Ascending aorta (tissue), 2 donors: ENCODE measurements at regions not wholly inside any gene's neighbourhood (a gene's known extent, or its start where the extent isn't known, plus 50 kb on each side); places are given as distances from the start of the nearest gene placed in this dataset.
A peak's percentile ranks its signal among the peaks of the same experiment; 100 is the strongest.
"Not testable (repeated sequence)": the region's sequence is repeated elsewhere in the genome, so short reads cannot be mapped to it uniquely, and the experiment has no call there.

Experiments
- DNase-seq, 2 donors: peaks; one replicate each; pipeline ENCODE4 v3.0.0-alpha.2; 2019; ENCODE audit warnings: low spot score in 2 of 2
- H3K27ac ChIP-seq, 2 donors: fragments of 200-600 bp; sonication (generic); one replicate each; pipeline ENCODE4 v1.5.1; 2016 to 2017; ENCODE audit warnings: mild to moderate bottlenecking in 1 of 2
- H3K27me3 ChIP-seq: fragments of 200-600 bp; sonication (generic); one replicate; pipeline ENCODE4 v1.5.1; 2017
- H3K36me3 ChIP-seq, 2 donors: fragments of 200-600 bp; sonication (generic); one replicate each; pipeline ENCODE4 v1.5.1; 2016
- H3K4me1 ChIP-seq, 2 donors: fragments of 200-600 bp; sonication (generic); one replicate each; pipeline ENCODE4 v1.5.1; 2016 to 2017; ENCODE audit warnings: mild to moderate bottlenecking in 1 of 2
- H3K4me3 ChIP-seq, 2 donors: fragments of 200-600 bp; sonication (generic); one replicate each; pipeline ENCODE4 v1.5.1; 2016 to 2017; ENCODE audit warnings: mild to moderate bottlenecking in 1 of 2
- H3K9me3 ChIP-seq, 2 donors: fragments of 200-600 bp; sonication (generic); one replicate each; pipeline ENCODE4 v1.5.1; 2016
- intact Hi-C: fragments of 100-400 bp; cut with DNase I; formaldehyde crosslinking; loops from one replicate; pipeline ENCODE4 v1.15.1; 2023
- TF ChIP-seq, protein P1 (sequence below), 3 experiments: fragments of 200-600 bp in 2 of 3; fragments of 450-650 bp in 1 of 3; sonication (generic) in 2 of 3; IDR thresholded peaks; one replicate each; pipeline ENCODE4 v1.5.1; 2016 to 2019; ENCODE audit warnings: antibody characterized with exemption in 3 of 3, mild to moderate bottlenecking in 1 of 3, moderate library complexity in 1 of 3

- no peak for DNase-seq
- no peaks in the 10 kb centered on the region for H3K27me3 ChIP-seq
- intact Hi-C loops, result no loop called here
- H3K4me3 ChIP-seq, result no peak overlapping the region
- no peaks in the 10 kb centered on the region for H3K4me1 ChIP-seq
- no peak overlapping the region for H3K27ac ChIP-seq
- no peaks in the 10 kb centered on the region for H3K36me3 ChIP-seq
- TF ChIP-seq, protein P1, sequence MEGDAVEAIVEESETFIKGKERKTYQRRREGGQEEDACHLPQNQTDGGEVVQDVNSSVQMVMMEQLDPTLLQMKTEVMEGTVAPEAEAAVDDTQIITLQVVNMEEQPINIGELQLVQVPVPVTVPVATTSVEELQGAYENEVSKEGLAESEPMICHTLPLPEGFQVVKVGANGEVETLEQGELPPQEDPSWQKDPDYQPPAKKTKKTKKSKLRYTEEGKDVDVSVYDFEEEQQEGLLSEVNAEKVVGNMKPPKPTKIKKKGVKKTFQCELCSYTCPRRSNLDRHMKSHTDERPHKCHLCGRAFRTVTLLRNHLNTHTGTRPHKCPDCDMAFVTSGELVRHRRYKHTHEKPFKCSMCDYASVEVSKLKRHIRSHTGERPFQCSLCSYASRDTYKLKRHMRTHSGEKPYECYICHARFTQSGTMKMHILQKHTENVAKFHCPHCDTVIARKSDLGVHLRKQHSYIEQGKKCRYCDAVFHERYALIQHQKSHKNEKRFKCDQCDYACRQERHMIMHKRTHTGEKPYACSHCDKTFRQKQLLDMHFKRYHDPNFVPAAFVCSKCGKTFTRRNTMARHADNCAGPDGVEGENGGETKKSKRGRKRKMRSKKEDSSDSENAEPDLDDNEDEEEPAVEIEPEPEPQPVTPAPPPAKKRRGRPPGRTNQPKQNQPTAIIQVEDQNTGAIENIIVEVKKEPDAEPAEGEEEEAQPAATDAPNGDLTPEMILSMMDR (IDR thresholded peaks at IDR 0.05), result no peak
- H3K9me3 ChIP-seq, result no peaks in the 10 kb centered on the region
Measured at GRCh38 chr22:49457146-49457545, 370.5 kb downstream of the BRD1 start.

GRCh38 chr22:49455595-49455994 is 372.1 kb downstream of the BRD1 start:
- TF ChIP-seq, protein P1 (IDR thresholded peaks at IDR 0.05), result no peak
- Histone ChIP-seq H3K4me1 (no peaks in the 10 kb centered on the region), H3K27me3 (no peaks in the 10 kb centered on the region), H3K4me3 (no peak overlapping the region), H3K36me3 (no peaks in the 10 kb centered on the region), H3K27ac (no peak overlapping the region), H3K9me3 (no peaks in the 10 kb centered on the region)
- intact Hi-C loops, result no loop called here
- peak in 1 of 2 donors; percentile 9 for DNase-seq

GRCh38 chr22:49454726-49455125 is 372.9 kb downstream of the BRD1 start:
- Histone ChIP-seq H3K27me3 (no peaks in the 10 kb centered on the region), H3K9me3 (no peaks in the 10 kb centered on the region), H3K4me1 (no peaks in the 10 kb centered on the region), H3K4me3 (no peak overlapping the region), H3K36me3 (no peaks in the 10 kb centered on the region), H3K27ac (no peak overlapping the region)
- TF ChIP-seq, protein P1 (IDR thresholded peaks at IDR 0.05), result no peak
- DNase-seq, result peak in 1 of 2 donors; percentile 40
- intact Hi-C loops, result no loop called here

DNA sequence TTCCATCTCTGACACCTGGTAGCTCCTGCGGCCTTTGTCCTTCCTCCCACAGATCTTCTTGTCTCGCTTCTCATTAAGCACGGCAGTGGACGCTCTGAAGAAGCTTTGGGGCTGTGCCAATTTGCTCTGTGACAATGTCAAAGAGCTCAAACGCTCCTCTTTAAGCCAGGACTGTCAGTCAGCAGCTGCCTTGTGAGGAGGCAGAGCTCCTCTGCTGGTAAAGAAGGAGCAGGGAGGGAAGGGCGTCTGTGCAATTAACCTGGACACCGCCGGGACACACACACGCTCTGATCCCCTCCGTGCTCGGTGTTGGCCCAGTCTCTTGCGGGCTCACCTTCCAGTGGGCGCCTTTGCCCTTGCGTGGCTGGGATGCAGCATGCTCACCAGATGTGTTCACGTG is 373.9 kb downstream of the BRD1 start:
- Histone ChIP-seq H3K9me3 (no peaks in the 10 kb centered on the region), H3K4me1 (no peaks in the 10 kb centered on the region), H3K36me3 (no peaks in the 10 kb centered on the region), H3K4me3 (no peak overlapping the region), H3K27me3 (no peaks in the 10 kb centered on the region), H3K27ac (no peak overlapping the region)
- TF ChIP-seq, protein P1 (IDR thresholded peaks at IDR 0.05), result no peak
- intact Hi-C loops, result no loop called here
- DNase-seq, result peak in 1 of 2 donors; percentile 52

- H3K4me3 ChIP-seq, H3K27me3 ChIP-seq, H3K36me3 ChIP-seq, H3K4me1 ChIP-seq, H3K27ac ChIP-seq, H3K9me3 ChIP-seq, intact Hi-C loops: not testable (repeated sequence)
- peak in 1 of 2 donors; percentile 8 for DNase-seq
Measured at GRCh38 chr22:49453019-49453418, 374.7 kb downstream of the BRD1 start.

GRCh38 chr22:49452362-49452946 is 375.2 kb downstream of the BRD1 start:
- H3K27me3 ChIP-seq, result no peaks in the 10 kb centered on the region
- intact Hi-C loops, result no loop called here
- TF ChIP-seq, protein P1 (IDR thresholded peaks at IDR 0.05), result no peak

More at GRCh38 chr22:49452362-49452946, 375.2 kb downstream of the BRD1 start:
- DNase-seq, result peak in 1 of 2 donors; percentile 5
- Histone ChIP-seq H3K4me1 (no peaks in the 10 kb centered on the region), H3K36me3 (no peaks in the 10 kb centered on the region), H3K4me3 (no peak overlapping the region), H3K27ac (no peak overlapping the region), H3K9me3 (no peaks in the 10 kb centered on the region)
